Upper lobe of right lung (tissue), 1 donor: ENCODE measurements at regions not wholly inside any gene's neighbourhood (a gene's known extent, or its start where the extent isn't known, plus 50 kb on each side); places are given as distances from the start of the nearest gene placed in this dataset.

Experiments
- ATAC-seq: fragments of 200-7000 bp; cut with Tn5 transposase; one replicate; pipeline ENCODE4 v1.9.1; 2020; ENCODE audit warnings: mild to moderate bottlenecking, moderate library complexity
- DNase-seq: peaks from one replicate; pipeline ENCODE4 v3.0.0-alpha.2; 2020
- H3K27ac ChIP-seq: fragments of 200-600 bp; one replicate; pipeline ENCODE4 v1.8.0; 2022
- H3K27me3 ChIP-seq: fragments of 200-600 bp; one replicate; pipeline ENCODE4 v1.8.0; 2022; ENCODE audit warnings: mild to moderate bottlenecking
- H3K36me3 ChIP-seq: fragments of 200-600 bp; one replicate; pipeline ENCODE4 v1.8.0; 2022
- H3K4me1 ChIP-seq: fragments of 200-600 bp; one replicate; pipeline ENCODE4 v1.8.0; 2022
- H3K4me3 ChIP-seq: fragments of 200-600 bp; one replicate; pipeline ENCODE4 v1.8.0; 2022; ENCODE audit warnings: mild to moderate bottlenecking
- H3K9me3 ChIP-seq: fragments of 200-600 bp; one replicate; pipeline ENCODE4 v1.8.0; 2022
- CTCF ChIP-seq: fragments of 200-600 bp; IDR thresholded peaks from one replicate; pipeline ENCODE4 v1.8.0; 2022; ENCODE audit warnings: antibody characterized with exemption
- intact Hi-C: fragments of 100-400 bp; cut with DNase I; formaldehyde crosslinking; loops from one replicate; pipeline ENCODE4 v1.11.0; 2022
- donor health status: DM: no; HTN: yes; CAD: no; lungs with severe emphysema.

- intact Hi-C loops = no loop called here
- H3K36me3 ChIP-seq = no peaks in the 10 kb centered on the region
- H3K27ac ChIP-seq = no peak overlapping the region
- H3K27me3 ChIP-seq = no peaks in the 10 kb centered on the region
- no peaks in the 10 kb centered on the region for H3K9me3 ChIP-seq
- no peaks in the 10 kb centered on the region for H3K4me1 ChIP-seq
- no peak for TF ChIP-seq CTCF
- no peak for DNase-seq
- H3K4me3 ChIP-seq = no peak overlapping the region
- ATAC-seq = no peak
These were observed 86.8 kb upstream of the TOM1L1 start for GRCh38 chr17:54813896-54814295.

GRCh38 chr17:54814371-54814770, 86.3 kb upstream of the TOM1L1 start:
- ATAC-seq = no peak
- no peaks in the 10 kb centered on the region for H3K9me3 ChIP-seq
- H3K36me3 ChIP-seq = no peaks in the 10 kb centered on the region
- H3K27me3 ChIP-seq = no peaks in the 10 kb centered on the region
- H3K27ac ChIP-seq = no peak overlapping the region
- no peaks in the 10 kb centered on the region for H3K4me1 ChIP-seq
- no peak for TF ChIP-seq CTCF
- no peak overlapping the region for H3K4me3 ChIP-seq
- DNase-seq = no peak
- intact Hi-C loops = no loop called here

DNA sequence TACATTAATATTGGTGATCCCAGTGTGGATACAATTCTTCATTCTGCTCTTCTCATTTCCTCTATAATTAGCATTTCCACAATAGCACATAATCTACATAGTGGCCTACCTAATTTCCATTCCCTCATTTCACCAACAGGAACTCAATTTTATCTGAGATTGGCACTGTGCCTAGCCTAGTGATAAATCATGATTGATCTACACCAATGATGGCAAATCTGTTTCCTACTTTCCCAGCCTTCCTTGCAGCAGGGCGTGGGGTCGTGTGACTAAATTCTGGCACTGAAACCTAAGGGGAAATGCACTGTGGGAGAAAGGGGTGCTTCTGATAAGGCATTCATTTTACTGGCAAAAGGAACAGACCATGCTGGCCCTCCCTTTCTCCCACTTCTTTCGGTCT, 66.6 kb upstream of the TOM1L1 start:
- intact Hi-C loops = no loop called here
- TF ChIP-seq CTCF = no peak
- DNase-seq (no peak), ATAC-seq (no peak)
- Histone ChIP-seq H3K36me3 (no peaks in the 10 kb centered on the region), H3K27me3 (no peaks in the 10 kb centered on the region), H3K27ac (no peak overlapping the region), H3K9me3 (no peaks in the 10 kb centered on the region), H3K4me3 (no peak overlapping the region), H3K4me1 (no peaks in the 10 kb centered on the region)

DNA sequence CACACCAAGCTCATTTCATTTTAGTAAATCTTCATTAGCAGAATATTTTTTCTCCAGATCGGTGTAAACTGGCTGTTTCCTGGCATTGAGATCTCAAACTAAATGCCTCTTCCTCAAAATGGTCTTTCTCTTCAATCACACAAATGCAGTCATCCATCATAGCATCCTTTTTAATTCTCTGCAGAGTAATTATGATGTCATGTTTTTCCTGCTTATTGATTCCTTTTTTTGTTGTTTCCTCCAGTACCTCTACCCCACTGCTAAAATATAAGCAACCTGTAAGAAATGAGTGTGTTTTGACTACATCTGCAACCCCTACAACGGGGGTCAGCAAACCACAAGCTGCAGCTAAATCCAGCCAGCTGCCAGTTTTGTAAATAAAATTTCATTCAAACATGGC, 65.6 kb upstream of the TOM1L1 start:
- H3K27ac ChIP-seq = no peak overlapping the region
- no peak for TF ChIP-seq CTCF

DNA sequence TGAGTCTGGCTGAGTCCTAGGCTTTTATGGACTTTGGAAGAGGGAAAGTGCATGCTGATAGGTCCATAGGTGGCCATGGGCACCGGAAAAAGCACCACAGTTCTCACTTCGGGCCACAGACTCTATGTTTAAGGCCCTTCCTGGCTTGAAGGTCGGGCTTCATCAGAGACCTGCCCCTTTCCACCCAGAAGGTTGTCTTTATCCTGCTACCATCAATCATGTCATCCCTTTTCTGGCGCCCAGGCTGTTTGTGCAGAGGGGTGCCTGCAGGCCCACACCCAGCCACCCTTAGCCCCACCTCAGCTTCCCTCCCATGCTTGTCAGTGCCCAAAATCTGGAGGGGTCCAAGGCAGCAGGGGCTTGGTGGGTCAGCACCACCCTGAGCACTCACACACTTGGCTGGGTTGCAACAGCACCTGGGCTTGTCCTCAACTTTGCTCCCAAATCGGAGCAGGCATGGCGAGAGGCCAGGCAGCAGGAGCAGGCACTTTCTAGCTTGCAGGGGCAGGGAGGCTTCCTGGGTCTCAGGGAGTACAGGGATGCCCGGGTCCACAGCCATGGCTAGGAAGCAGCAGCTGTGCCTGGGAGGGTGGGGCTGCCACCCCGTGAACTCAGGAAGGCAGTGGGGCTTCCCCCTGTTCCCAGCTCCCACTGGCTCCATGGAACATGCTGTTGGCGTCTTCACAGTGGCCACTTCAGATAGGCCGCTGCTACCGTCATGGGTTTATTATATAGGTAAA, 63.8 kb upstream of the TOM1L1 start:
- Histone ChIP-seq H3K9me3 (no peaks in the 10 kb centered on the region), H3K27ac (no peak overlapping the region), H3K4me1 (no peaks in the 10 kb centered on the region), H3K27me3 (no peaks in the 10 kb centered on the region), H3K4me3 (no peak overlapping the region), H3K36me3 (no peaks in the 10 kb centered on the region)
- no peak for TF ChIP-seq CTCF
- DNase-seq = no peak
- ATAC-seq = no peak
- intact Hi-C loops = no loop called here

More for the DNA sequence above, 65.6 kb upstream of the TOM1L1 start:
- Histone ChIP-seq H3K4me3 (no peak overlapping the region), H3K4me1 (no peaks in the 10 kb centered on the region), H3K9me3 (no peaks in the 10 kb centered on the region), H3K27me3 (no peaks in the 10 kb centered on the region), H3K36me3 (no peaks in the 10 kb centered on the region)
- no peak for ATAC-seq
- DNase-seq = no peak
- intact Hi-C loops = no loop called here
